GM10266 (cell line): ENCODE measurements at regions not wholly inside any gene's neighbourhood (a gene's known extent, or its start where the extent isn't known, plus 50 kb on each side); places are given as distances from the start of the nearest gene placed in this dataset.

Source experiments
- DNase-seq: peaks from one replicate; pipeline ENCODE4 v3.0.0; 2012; ENCODE audit errors: extremely low spot score
- TF ChIP-seq, protein P1 (sequence below): IDR thresholded peaks from 2 replicates; pipeline ENCODE4 v1.5.1; 2012; ENCODE audit warnings: mild to moderate bottlenecking, low read depth; ENCODE audit not compliant: control insufficient read depth, insufficient read depth; ENCODE audit errors: missing control alignments

DNA sequence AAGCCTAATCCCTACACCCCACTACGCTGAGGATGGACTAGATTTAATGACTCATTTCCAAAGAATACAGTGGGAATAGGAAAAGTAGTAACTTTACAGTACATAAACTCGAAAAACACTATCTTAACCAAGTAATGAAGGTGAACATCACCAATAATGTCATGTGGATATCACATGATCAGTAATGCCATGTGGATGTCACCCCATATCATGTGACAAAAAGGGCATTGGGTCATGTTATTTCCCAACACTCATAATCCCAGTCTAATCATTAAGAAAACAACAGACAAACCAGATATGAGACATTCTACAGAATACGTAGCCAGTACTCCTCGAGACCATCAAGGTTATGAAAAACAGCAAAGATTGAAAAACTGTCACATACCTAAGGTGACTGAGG is 667.3 kb upstream of the CRIM1 start:
- TF ChIP-seq, protein P1, sequence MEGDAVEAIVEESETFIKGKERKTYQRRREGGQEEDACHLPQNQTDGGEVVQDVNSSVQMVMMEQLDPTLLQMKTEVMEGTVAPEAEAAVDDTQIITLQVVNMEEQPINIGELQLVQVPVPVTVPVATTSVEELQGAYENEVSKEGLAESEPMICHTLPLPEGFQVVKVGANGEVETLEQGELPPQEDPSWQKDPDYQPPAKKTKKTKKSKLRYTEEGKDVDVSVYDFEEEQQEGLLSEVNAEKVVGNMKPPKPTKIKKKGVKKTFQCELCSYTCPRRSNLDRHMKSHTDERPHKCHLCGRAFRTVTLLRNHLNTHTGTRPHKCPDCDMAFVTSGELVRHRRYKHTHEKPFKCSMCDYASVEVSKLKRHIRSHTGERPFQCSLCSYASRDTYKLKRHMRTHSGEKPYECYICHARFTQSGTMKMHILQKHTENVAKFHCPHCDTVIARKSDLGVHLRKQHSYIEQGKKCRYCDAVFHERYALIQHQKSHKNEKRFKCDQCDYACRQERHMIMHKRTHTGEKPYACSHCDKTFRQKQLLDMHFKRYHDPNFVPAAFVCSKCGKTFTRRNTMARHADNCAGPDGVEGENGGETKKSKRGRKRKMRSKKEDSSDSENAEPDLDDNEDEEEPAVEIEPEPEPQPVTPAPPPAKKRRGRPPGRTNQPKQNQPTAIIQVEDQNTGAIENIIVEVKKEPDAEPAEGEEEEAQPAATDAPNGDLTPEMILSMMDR = no peak
- no peak for DNase-seq

DNA sequence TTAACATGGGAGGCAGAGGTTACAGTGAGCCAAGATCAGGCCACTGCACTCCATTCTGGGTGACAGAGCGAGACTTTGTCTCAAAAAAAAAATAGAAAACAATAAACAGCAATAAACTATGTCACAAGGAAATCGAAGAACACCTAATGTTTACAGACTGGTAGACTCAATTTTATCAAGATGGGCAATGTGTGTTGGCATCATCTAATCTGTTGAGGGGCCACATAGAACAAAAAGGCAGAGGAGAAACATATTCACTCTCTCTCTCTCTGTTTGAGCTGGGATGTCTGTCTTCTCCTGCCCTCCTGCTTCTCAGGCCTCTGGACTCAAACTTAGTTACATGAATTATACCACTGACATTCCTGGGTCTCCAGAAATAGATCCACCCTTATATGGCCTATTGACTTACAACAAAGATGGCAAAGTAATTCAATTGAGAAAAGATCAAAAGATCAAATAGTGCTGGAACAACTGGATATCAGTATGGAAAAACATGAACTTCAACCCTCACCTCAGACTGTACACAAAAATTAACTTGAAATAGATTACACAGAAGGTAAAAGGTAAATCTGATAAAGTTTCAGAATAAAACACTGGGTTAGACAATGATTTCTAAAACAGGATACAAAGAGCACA is 703.8 kb upstream of the CRIM1 start:
- DNase-seq = no peak
- TF ChIP-seq, protein P1 = no peak

DNA sequence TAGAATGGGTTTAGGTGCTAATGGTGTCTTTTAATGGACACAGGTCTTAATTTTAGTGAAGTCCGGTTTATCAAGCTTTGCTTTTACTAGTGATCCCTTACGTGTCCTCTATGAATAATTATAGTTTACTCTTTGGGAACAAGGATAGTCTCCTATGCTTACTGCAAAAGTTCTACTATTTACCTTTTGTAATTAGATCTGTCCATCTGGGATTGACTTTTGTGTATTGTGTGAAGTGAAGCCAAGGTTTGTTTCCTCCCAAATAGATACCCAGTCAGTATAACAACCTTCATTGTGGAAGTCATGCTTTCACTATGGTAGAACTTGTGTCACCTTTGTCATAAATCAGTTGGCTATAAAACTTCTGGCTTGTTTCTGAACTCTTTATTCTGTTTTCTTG is 740.9 kb upstream of the CRIM1 start:
- DNase-seq = no peak
- TF ChIP-seq, protein P1 = no peak

DNA sequence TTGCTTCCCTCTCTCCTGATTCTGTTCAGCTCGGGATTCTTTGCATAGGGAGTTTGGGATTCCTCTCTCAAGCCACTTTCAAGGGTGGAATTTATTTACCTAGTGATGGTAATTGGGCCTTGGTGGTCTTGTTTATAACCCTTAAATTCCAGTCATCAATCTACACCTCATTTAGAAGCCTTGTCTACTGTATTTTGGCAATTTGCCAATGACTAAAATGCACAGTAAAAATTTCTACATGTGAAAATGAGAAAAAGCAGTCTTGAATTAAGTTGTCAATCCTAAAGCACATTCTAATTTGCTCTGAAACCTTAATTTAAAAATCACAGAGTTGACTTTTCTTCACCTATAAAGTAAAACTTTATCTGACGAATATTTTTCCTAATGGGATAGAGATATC is 749.2 kb upstream of the CRIM1 start:
- TF ChIP-seq, protein P1 = no peak
- DNase-seq = no peak

DNA sequence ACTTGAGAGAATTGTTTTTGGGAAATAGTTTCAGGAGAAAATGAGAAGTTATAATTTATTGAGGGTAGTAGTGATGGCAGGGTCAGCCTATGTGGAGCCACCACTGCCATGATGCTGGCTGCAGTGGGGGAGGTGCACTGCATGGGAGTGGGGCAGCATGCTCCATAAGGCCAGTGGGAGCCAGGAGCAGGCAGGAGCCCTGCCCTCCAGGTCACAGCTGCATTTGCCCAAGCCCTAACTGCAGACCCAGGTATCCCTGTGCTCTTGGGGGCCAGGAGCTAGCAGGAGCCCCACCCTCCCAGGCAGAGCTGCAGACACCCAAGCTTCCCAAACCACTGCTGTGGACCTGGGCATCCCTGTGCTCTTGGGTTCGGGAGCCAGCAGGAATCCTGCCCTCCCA is 757.3 kb upstream of the CRIM1 start:
- DNase-seq = no peak
- TF ChIP-seq, protein P1 = no peak

DNA sequence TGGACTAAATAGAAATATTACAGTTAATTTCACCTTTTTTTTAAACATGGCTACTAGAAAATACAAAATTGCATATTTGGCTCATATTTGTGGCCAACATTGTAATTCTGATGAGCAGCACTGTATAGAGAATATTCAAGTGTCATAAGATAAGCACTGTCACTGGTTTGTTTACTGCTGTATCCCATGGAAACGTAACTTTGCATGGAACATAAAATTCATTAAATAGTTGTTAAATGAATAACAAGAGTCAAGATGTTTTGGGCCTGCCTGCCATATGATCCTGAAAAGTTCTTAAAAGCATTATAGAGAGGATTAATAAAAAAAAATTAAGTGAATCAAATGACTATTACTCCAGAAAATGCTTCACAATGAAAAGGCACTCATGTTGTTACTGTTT is 763.7 kb upstream of the CRIM1 start:
- TF ChIP-seq, protein P1 = no peak
- no peak for DNase-seq

DNA sequence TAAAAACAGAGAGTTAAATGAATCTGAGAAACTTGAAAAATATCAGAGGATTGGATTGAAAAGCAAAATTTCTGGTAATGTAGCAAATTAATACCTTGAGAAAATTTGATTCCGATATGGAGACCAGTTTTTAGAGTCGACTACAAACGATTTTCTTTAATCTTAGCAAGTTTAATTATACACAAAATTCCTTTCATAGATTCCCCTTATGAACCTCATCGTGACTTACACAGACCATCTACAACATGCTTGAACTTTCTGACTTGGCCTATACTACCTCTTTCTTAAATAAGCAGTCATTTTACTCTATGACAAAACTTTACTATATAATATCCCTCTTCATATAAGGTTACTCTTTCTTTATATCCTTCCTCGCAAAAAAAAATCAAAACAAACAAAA is 769.6 kb upstream of the CRIM1 start:
- no peak for DNase-seq
- TF ChIP-seq, protein P1 = no peak
